ENCODE measurements at regions not wholly inside any gene's neighbourhood (a gene's known extent, or its start where the extent isn't known, plus 50 kb on each side); places are given as distances from the start of the nearest gene placed in this dataset.

- TF ChIP-seq, protein P1, sequence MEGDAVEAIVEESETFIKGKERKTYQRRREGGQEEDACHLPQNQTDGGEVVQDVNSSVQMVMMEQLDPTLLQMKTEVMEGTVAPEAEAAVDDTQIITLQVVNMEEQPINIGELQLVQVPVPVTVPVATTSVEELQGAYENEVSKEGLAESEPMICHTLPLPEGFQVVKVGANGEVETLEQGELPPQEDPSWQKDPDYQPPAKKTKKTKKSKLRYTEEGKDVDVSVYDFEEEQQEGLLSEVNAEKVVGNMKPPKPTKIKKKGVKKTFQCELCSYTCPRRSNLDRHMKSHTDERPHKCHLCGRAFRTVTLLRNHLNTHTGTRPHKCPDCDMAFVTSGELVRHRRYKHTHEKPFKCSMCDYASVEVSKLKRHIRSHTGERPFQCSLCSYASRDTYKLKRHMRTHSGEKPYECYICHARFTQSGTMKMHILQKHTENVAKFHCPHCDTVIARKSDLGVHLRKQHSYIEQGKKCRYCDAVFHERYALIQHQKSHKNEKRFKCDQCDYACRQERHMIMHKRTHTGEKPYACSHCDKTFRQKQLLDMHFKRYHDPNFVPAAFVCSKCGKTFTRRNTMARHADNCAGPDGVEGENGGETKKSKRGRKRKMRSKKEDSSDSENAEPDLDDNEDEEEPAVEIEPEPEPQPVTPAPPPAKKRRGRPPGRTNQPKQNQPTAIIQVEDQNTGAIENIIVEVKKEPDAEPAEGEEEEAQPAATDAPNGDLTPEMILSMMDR (IDR thresholded peaks at IDR 0.05 in 4 of 5, conservative IDR thresholded peaks at IDR 0.05 in 1 of 5), result no peak
- TF ChIP-seq POLR2A (IDR thresholded peaks at IDR 0.05), result no peak
Measured at GRCh38 chr18:56083523-56084287, 495.7 kb upstream of the TCF4 start.

Data from gastrocnemius medialis (tissue), 4 donors.